ENCODE measurements at regions not wholly inside any gene's neighbourhood (a gene's known extent, or its start where the extent isn't known, plus 50 kb on each side); places are given as distances from the start of the nearest gene placed in this dataset.

DNA sequence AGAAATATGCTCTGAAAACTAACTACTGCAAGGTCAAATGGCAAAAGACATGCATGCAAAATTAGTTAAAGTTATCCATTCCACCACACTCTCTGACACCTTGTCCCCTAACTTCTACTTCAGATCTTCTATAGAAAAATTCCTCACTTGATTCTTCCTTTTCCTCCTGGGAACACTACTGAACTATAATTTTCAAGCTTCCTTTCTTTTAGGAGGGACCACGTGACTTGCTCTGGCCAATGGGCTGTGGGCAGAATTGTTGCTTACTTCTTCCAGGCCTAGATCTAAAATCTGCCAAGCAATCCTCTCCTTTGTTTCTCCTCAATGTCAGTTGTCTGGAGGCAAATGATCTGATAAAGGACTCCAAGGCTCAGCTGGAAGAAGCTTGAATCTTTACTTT lies 441.0 kb downstream of the CDK5RAP2 start:
- TF ChIP-seq TAF1 (conservative IDR thresholded peaks at IDR 0.05) (no peak), RXRA (IDR thresholded peaks at IDR 0.05) (no peak), GABPA (IDR thresholded peaks at IDR 0.05 in 1 of 2, conservative IDR thresholded peaks at IDR 0.05 in 1 of 2) (no peak), FOXA2 (IDR thresholded peaks at IDR 0.05) (no peak), RAD21 (IDR thresholded peaks at IDR 0.05) (no peak), JUND (IDR thresholded peaks at IDR 0.05) (no peak), FOXA1 (IDR thresholded peaks at IDR 0.05) (no peak), EGR1 (IDR thresholded peaks at IDR 0.05; ENCODE audit: low read depth in 2 of 2) (no peak), NR2F2 (IDR thresholded peaks at IDR 0.05) (no peak)
- TF ChIP-seq, protein P1, sequence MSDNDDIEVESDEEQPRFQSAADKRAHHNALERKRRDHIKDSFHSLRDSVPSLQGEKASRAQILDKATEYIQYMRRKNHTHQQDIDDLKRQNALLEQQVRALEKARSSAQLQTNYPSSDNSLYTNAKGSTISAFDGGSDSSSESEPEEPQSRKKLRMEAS (IDR thresholded peaks at IDR 0.05): no peak
- TF ChIP-seq, protein P2, sequence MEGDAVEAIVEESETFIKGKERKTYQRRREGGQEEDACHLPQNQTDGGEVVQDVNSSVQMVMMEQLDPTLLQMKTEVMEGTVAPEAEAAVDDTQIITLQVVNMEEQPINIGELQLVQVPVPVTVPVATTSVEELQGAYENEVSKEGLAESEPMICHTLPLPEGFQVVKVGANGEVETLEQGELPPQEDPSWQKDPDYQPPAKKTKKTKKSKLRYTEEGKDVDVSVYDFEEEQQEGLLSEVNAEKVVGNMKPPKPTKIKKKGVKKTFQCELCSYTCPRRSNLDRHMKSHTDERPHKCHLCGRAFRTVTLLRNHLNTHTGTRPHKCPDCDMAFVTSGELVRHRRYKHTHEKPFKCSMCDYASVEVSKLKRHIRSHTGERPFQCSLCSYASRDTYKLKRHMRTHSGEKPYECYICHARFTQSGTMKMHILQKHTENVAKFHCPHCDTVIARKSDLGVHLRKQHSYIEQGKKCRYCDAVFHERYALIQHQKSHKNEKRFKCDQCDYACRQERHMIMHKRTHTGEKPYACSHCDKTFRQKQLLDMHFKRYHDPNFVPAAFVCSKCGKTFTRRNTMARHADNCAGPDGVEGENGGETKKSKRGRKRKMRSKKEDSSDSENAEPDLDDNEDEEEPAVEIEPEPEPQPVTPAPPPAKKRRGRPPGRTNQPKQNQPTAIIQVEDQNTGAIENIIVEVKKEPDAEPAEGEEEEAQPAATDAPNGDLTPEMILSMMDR (IDR thresholded peaks at IDR 0.05; ENCODE audit: low read depth, low read length, missing input control): no peak
- TF ChIP-seq, protein P3, sequence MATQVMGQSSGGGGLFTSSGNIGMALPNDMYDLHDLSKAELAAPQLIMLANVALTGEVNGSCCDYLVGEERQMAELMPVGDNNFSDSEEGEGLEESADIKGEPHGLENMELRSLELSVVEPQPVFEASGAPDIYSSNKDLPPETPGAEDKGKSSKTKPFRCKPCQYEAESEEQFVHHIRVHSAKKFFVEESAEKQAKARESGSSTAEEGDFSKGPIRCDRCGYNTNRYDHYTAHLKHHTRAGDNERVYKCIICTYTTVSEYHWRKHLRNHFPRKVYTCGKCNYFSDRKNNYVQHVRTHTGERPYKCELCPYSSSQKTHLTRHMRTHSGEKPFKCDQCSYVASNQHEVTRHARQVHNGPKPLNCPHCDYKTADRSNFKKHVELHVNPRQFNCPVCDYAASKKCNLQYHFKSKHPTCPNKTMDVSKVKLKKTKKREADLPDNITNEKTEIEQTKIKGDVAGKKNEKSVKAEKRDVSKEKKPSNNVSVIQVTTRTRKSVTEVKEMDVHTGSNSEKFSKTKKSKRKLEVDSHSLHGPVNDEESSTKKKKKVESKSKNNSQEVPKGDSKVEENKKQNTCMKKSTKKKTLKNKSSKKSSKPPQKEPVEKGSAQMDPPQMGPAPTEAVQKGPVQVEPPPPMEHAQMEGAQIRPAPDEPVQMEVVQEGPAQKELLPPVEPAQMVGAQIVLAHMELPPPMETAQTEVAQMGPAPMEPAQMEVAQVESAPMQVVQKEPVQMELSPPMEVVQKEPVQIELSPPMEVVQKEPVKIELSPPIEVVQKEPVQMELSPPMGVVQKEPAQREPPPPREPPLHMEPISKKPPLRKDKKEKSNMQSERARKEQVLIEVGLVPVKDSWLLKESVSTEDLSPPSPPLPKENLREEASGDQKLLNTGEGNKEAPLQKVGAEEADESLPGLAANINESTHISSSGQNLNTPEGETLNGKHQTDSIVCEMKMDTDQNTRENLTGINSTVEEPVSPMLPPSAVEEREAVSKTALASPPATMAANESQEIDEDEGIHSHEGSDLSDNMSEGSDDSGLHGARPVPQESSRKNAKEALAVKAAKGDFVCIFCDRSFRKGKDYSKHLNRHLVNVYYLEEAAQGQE (IDR thresholded peaks at IDR 0.05): no peak
- TF ChIP-seq, protein P4, sequence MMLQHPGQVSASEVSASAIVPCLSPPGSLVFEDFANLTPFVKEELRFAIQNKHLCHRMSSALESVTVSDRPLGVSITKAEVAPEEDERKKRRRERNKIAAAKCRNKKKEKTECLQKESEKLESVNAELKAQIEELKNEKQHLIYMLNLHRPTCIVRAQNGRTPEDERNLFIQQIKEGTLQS (IDR thresholded peaks at IDR 0.05): no peak

Data from liver (tissue), 3 donors.